B cell (primary cell): ENCODE measurements at regions not wholly inside any gene's neighbourhood (a gene's known extent, or its start where the extent isn't known, plus 50 kb on each side); places are given as distances from the start of the nearest gene placed in this dataset.

Experiments used
- ATAC-seq: fragments of 200-7000 bp; cut with Tn5 transposase; one replicate; pipeline ENCODE4 v1.10.0; 2021; ENCODE audit warnings: low read depth, mild to moderate bottlenecking, moderate number of reproducible peaks, moderate library complexity
- CTCF ChIA-PET: fragments of 350-600 bp; sonication (Branson Sonifier 250); formaldehyde crosslinking; loops from one replicate; lab custom pipeline; 2021; ENCODE audit warnings: antibody characterized with exemption, inconsistent platforms; lab: Charles Lee
- POLR2A ChIA-PET: fragments of 350-600 bp; sonication (Branson Sonifier 250); formaldehyde crosslinking; loops from one replicate; lab custom pipeline; 2021; ENCODE audit warnings: antibody characterized with exemption; lab: Charles Lee
- DNase-seq: peaks from one replicate; pipeline ENCODE4 v3.0.0; 2013
- H2AFZ ChIP-seq: 2 replicates; pipeline ENCODE4 v1.6.1; 2012; ENCODE audit warnings: mild to moderate bottlenecking, low read depth, low read length; ENCODE audit not compliant: insufficient read depth, poor library complexity, severe bottlenecking
- H3K27ac ChIP-seq, 2 donors: 1 replicate in 1 of 2; 2 replicates in 1 of 2; pipeline ENCODE4 v1.5.1; 2012 to 2013; ENCODE audit warnings: low read length in 2 of 2, mild to moderate bottlenecking in 2 of 2, moderate library complexity in 1 of 2
- H3K27me3 ChIP-seq, 4 experiments: fragments of 200-600 bp in 1 of 4; sonication (generic) in 1 of 4; replicated peaks in 1 of 4; 1 replicate in 2 of 4; 2 replicates in 2 of 4; pipeline versions ENCODE4 v1.6.1 to v1.7.0; 2013 to 2016; ENCODE audit warnings: low read length in 3 of 4, mild to moderate bottlenecking in 2 of 4, mixed read lengths in 1 of 4, moderate library complexity in 1 of 4; ENCODE audit not compliant: insufficient read depth in 4 of 4, control insufficient read depth in 3 of 4; ENCODE audit errors: control extremely low read depth in 1 of 4
- H3K36me3 ChIP-seq, 2 experiments: replicated peaks in 1 of 2; 1 replicate in 1 of 2; 2 replicates in 1 of 2; pipeline versions ENCODE4 v1.6.1 to v1.7.1; 2013; ENCODE audit warnings: low read length in 1 of 2; ENCODE audit not compliant: insufficient read depth in 2 of 2, control insufficient read depth in 1 of 2; ENCODE audit errors: control extremely low read depth in 1 of 2, extremely low read depth in 1 of 2
- H3K4me1 ChIP-seq, 2 donors: fragments of 200-600 bp in 1 of 2; sonication (generic) in 1 of 2; 1 replicate in 1 of 2; 2 replicates in 1 of 2; pipeline versions ENCODE4 v1.5.1 to v1.6.1; 2013 to 2017; ENCODE audit warnings: low read length in 2 of 2; ENCODE audit not compliant: control insufficient read depth in 2 of 2, insufficient read depth in 2 of 2
- H3K4me2 ChIP-seq: replicated peaks from 2 replicates; pipeline ENCODE3; 2012; ENCODE audit warnings: mild to moderate bottlenecking, low read depth, low read length; ENCODE audit not compliant: poor library complexity, severe bottlenecking
- H3K4me3 ChIP-seq, 5 experiments: fragments of 200-600 bp in 1 of 5; sonication (generic) in 1 of 5; 1 replicate in 3 of 5; 2 replicates in 2 of 5; pipeline versions ENCODE4 v1.5.1 to v1.7.0; 2011 to 2016; ENCODE audit warnings: low read length in 4 of 5, mild to moderate bottlenecking in 4 of 5, low read depth in 2 of 5, control low read depth in 1 of 5, moderate library complexity in 1 of 5; ENCODE audit not compliant: insufficient read depth in 1 of 5; ENCODE audit errors: control extremely low read depth in 1 of 5, extremely low read depth in 1 of 5
- H3K79me2 ChIP-seq: fragments of 200-600 bp; sonication (generic); one replicate; pipeline ENCODE4 v1.6.0; 2016; ENCODE audit warnings: low read length; ENCODE audit not compliant: control insufficient read depth, insufficient read depth
- H3K9ac ChIP-seq: fragments of 200-600 bp; sonication (generic); 2 replicates; pipeline ENCODE4 v1.6.1; 2017; ENCODE audit warnings: mild to moderate bottlenecking, low read length, moderate library complexity
- H3K9me3 ChIP-seq, 3 donors: one replicate each; pipeline versions ENCODE4 v1.6.1 to v1.7.1; 2013; ENCODE audit warnings: low read length in 2 of 3; ENCODE audit not compliant: control insufficient read depth in 2 of 3, insufficient read depth in 1 of 3; ENCODE audit errors: control extremely low read depth in 1 of 3
- H4K20me1 ChIP-seq: 2 replicates; pipeline ENCODE4 v1.6.0; 2012; ENCODE audit warnings: mild to moderate bottlenecking, low read length; ENCODE audit not compliant: insufficient read depth, control insufficient read depth, poor library complexity, severe bottlenecking
- H3K27ac Mint-ChIP-seq: one replicate; pipeline ENCODE4 v1.8.0; 2021; ENCODE audit warnings: mixed read lengths
- H3K27me3 Mint-ChIP-seq: one replicate; pipeline ENCODE4 v1.8.0; 2021; ENCODE audit warnings: mixed read lengths
- H3K4me1 Mint-ChIP-seq: one replicate; pipeline ENCODE4 v1.8.0; 2021; ENCODE audit warnings: mixed read lengths
- H3K4me3 Mint-ChIP-seq: one replicate; pipeline ENCODE4 v1.8.0; 2021; ENCODE audit warnings: mixed read lengths
- H3K9me3 Mint-ChIP-seq: one replicate; pipeline ENCODE4 v1.8.0; 2022; ENCODE audit warnings: mixed read lengths; ENCODE audit not compliant: insufficient read depth
- CTCF ChIP-seq: fragments of 200-600 bp; IDR thresholded peaks from one replicate; pipeline ENCODE4 v1.8.0; 2022; ENCODE audit warnings: antibody characterized with exemption, mild to moderate bottlenecking
- EZH2 ChIP-seq: IDR thresholded peaks from 2 replicates; pipeline ENCODE4 v1.6.1; 2012; ENCODE audit warnings: borderline replicate concordance, low read depth, mild to moderate bottlenecking, moderate library complexity, low read length; ENCODE audit not compliant: insufficient read depth, poor library complexity, severe bottlenecking
- WGBS: methylation state at CpG from one replicate; pipeline ENCODE4 v1.1.5; 2013; ENCODE audit warnings: missing lambda C conversion rate; ENCODE audit not compliant: insufficient coverage; 5-methylcytosine and 5-hydroxymethylcytosine counted together
- intact Hi-C: fragments of 100-400 bp; cut with micrococcal nuclease; formaldehyde crosslinking; loops from one replicate; pipeline ENCODE4 v1.10.0; 2022

DNA sequence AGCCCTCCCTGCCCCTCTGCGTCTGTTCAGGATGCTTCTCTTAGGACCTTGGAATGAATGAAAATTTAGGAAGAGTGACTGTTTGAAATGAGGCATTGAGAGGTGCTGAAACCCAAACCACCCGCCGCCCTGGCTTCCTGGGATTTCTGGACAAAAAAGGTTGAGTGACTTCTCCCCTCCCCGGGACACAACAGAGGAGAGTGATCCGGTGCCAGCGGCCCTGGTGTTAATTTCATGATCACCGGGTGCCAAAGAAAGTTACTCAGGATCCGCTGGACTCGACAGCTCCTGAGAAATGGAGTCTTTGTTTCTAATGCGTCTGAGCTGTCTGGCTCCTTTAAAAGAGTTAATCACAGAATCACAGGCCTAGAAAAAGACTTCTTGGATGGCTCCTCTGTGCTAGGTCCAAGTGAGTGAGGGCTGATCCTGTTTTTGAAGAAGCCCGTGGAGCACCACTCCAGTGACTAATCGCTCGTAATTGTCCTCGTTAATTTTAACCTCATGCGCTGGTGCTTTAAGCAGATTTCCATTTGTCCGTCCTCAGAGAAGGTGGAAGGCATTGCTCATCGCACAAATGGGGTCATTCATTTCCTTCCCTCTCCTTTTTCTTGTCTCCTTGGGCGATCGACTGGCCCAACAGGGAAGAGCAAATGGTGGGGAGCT is 144.4 kb upstream of the ZFHX3 start:
- TF ChIP-seq EZH2: no peak
- no peak for TF ChIP-seq CTCF
- H3K36me3 ChIP-seq: no peaks in the 10 kb centered on the region
- no peaks in the 10 kb centered on the region for H3K27me3 ChIP-seq
- no peaks in the 10 kb centered on the region for H3K4me1 ChIP-seq
- no peak overlapping the region for H3K27ac ChIP-seq
- ATAC-seq (no peak), DNase-seq (no peak)
- H3K4me2 ChIP-seq: no peak overlapping the region
- no peak overlapping the region for H3K9ac ChIP-seq
- no peak overlapping the region for H2AFZ ChIP-seq
- intact Hi-C loops: no loop called here
- POLR2A ChIA-PET: no interaction called here
- no peaks in the 10 kb centered on the region for H3K9me3 ChIP-seq
- H3K79me2 ChIP-seq: no peaks in the 10 kb centered on the region
- Mint-ChIP-seq H3K27ac (no peak overlapping the region), H3K4me3 (no peak overlapping the region), H3K4me1 (no peaks in the 10 kb centered on the region), H3K9me3 (no peaks in the 10 kb centered on the region), H3K27me3 (peaks cover 11% of the 10 kb centered on the region)
- CTCF ChIA-PET: no interaction called here
- WGBS: 94% methylated on average over 18 of the region's 19 CpGs
- no peaks in the 10 kb centered on the region for H4K20me1 ChIP-seq
- H3K4me3 ChIP-seq: no peak overlapping the region

DNA sequence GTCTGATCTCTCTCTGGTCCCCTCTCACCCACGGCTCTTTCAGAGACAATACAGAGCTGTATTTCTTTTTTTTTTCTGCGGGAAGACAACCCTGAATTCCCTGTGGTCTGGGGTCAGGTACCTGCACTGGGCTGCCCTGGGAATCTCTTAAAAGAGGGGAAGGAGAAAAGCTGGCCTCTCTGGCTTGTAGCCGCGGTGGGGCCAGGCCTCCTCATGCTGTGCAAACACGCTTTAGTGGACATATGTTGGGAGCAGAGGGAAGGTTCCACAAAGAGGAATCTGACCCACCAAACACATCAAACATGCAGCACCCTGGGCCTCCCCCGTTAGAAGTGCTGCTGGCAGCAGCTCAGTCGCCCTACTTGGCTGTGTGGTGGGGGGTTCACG is 143.7 kb upstream of the ZFHX3 start:
- POLR2A ChIA-PET: no interaction called here
- no peaks in the 10 kb centered on the region for H3K9me3 Mint-ChIP-seq
- no peak for ATAC-seq

More for the DNA sequence above, 143.7 kb upstream of the ZFHX3 start:
- DNase-seq: no peak
- Histone ChIP-seq H2AFZ (no peak overlapping the region), H3K27ac (no peak overlapping the region), H3K36me3 (no peaks in the 10 kb centered on the region), H3K4me1 (no peaks in the 10 kb centered on the region), H3K9ac (no peak overlapping the region), H3K79me2 (no peaks in the 10 kb centered on the region), H4K20me1 (no peaks in the 10 kb centered on the region), H3K27me3 (no peaks in the 10 kb centered on the region), H3K9me3 (no peaks in the 10 kb centered on the region), H3K4me3 (no peak overlapping the region), H3K4me2 (no peak overlapping the region)
- Mint-ChIP-seq H3K27ac (no peak overlapping the region), H3K27me3 (peaks cover 11% of the 10 kb centered on the region), H3K4me3 (no peak overlapping the region), H3K4me1 (no peaks in the 10 kb centered on the region)
- no CpG with 5 or more reads among the region's 8 CpGs for whole genome bisulfite sequencing
- TF ChIP-seq EZH2 (no peak), CTCF (no peak)
- intact Hi-C loops: no loop called here
- CTCF ChIA-PET: no interaction called here
